Suprapubic skin (tissue), 4 donors: ENCODE measurements at regions not wholly inside any gene's neighbourhood (a gene's known extent, or its start where the extent isn't known, plus 50 kb on each side); places are given as distances from the start of the nearest gene placed in this dataset.

ENCODE experiments used
- DNase-seq, 2 donors: peaks; one replicate each; pipeline ENCODE4 v3.0.0-alpha.2; 2019; ENCODE audit warnings: low spot score in 2 of 2
- H3K27ac ChIP-seq: fragments of 200-600 bp; sonication (generic); one replicate; pipeline ENCODE4 v1.5.1; 2019
- H3K27me3 ChIP-seq: fragments of 200-600 bp; sonication (generic); one replicate; pipeline ENCODE4 v1.5.1; 2019
- H3K36me3 ChIP-seq: fragments of 200-600 bp; sonication (generic); one replicate; pipeline ENCODE4 v1.5.1; 2019
- H3K4me1 ChIP-seq: fragments of 200-600 bp; sonication (generic); one replicate; pipeline ENCODE4 v1.5.1; 2019
- H3K4me3 ChIP-seq: fragments of 200-600 bp; sonication (generic); one replicate; pipeline ENCODE4 v1.5.1; 2019; ENCODE audit warnings: mild to moderate bottlenecking
- H3K9me3 ChIP-seq: fragments of 200-600 bp; sonication (generic); one replicate; pipeline ENCODE4 v1.5.1; 2019
- CTCF ChIP-seq, 2 donors: fragments of 200-600 bp in 1 of 2; fragments of 450-650 bp in 1 of 2; sonication (generic) in 1 of 2; IDR thresholded peaks; one replicate each; pipeline ENCODE4 v1.5.1; 2016 to 2019; ENCODE audit warnings: antibody characterized with exemption in 2 of 2, mild to moderate bottlenecking in 1 of 2, moderate library complexity in 1 of 2
- EP300 ChIP-seq: sonication (generic); formaldehyde crosslinking; IDR thresholded peaks from one replicate; pipeline ENCODE4 v1.6.1; 2017; ENCODE audit warnings: antibody characterized with exemption
- POLR2A ChIP-seq, 2 donors: fragments of 450-650 bp; IDR thresholded peaks; one replicate each; pipeline ENCODE4 v1.6.1; 2017; ENCODE audit warnings: antibody characterized with exemption in 2 of 2, mild to moderate bottlenecking in 2 of 2, moderate library complexity in 2 of 2
- POLR2AphosphoS5 ChIP-seq, 3 donors: sonication (generic); formaldehyde crosslinking; IDR thresholded peaks; one replicate each; pipeline ENCODE4 v1.6.1; 2017; ENCODE audit warnings: antibody characterized with exemption in 3 of 3
- WGBS: methylation state at CpG from one replicate; pipeline ENCODE4 v1.1.5; 2018; 5-methylcytosine and 5-hydroxymethylcytosine counted together

DNA sequence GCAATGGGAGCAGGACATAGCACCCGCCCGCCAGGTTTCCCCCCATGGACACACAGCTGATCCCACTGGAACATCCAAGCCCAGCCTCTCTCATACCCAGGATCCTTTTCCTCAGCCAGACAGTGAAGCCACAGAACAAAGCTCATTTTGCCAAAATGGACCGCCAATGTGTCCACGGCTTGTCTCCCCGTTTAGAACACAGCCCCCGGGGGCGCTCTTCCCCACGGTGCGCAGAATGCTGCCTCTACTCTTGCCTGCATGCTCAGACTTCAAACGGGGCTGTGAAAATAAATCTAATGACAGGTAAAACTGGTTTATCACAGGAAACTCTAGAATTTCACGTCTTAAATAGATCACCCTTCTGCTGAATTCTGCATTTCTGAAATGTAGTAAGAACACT lies 548.5 kb upstream of the ID2 start:
- no peak for TF ChIP-seq EP300
- Histone ChIP-seq H3K27me3 (peaks cover 6% of the 10 kb centered on the region), H3K27ac (no peak overlapping the region), H3K4me3 (no peak overlapping the region), H3K9me3 (no peaks in the 10 kb centered on the region), H3K4me1 (peaks cover 8% of the 10 kb centered on the region), H3K36me3 (no peaks in the 10 kb centered on the region)
- 58% methylated on average over 11 of the region's 11 CpGs for WGBS
- DNase-seq = no peak

DNA sequence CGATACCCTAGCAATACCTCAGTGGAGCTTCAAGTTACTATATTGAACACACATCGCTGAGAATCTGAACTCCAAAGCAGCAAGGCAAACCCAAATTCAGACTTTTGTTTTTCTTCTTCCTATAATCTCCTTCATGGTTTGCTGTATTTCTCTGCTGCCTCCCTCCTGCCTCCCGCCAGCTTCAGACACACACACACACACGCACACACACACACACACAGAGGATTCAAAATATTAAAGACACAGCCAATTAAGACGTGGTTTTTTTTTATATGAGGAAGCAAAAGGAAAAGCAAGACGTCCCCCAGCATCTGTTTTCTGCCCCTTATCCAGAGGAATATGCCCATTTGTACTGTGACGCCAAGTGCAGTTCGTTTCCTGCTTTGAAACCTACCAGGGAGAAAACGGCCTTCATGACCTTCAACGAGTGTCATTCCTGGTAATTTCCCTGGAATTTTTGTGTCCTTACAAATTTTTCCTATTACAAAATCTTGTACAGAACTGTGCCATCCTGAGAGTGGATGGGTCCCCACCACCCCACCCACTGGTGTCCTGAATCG lies 547.9 kb upstream of the ID2 start:
- H3K4me1 ChIP-seq = peaks cover 8% of the 10 kb centered on the region
- no peaks in the 10 kb centered on the region for H3K36me3 ChIP-seq
- peaks cover 6% of the 10 kb centered on the region for H3K27me3 ChIP-seq
- no peak for TF ChIP-seq CTCF (IDR thresholded peaks at IDR 0.05)
- no peak for TF ChIP-seq EP300
- TF ChIP-seq POLR2AphosphoS5 (IDR thresholded peaks at IDR 0.05) = no peak
- TF ChIP-seq POLR2A (IDR thresholded peaks at IDR 0.05) = no peak
- DNase-seq = no peak
- no peak overlapping the region for H3K4me3 ChIP-seq
- 66% methylated on average over 11 of the region's 11 CpGs for WGBS
- no peaks in the 10 kb centered on the region for H3K9me3 ChIP-seq
- H3K27ac ChIP-seq = no peak overlapping the region

DNA sequence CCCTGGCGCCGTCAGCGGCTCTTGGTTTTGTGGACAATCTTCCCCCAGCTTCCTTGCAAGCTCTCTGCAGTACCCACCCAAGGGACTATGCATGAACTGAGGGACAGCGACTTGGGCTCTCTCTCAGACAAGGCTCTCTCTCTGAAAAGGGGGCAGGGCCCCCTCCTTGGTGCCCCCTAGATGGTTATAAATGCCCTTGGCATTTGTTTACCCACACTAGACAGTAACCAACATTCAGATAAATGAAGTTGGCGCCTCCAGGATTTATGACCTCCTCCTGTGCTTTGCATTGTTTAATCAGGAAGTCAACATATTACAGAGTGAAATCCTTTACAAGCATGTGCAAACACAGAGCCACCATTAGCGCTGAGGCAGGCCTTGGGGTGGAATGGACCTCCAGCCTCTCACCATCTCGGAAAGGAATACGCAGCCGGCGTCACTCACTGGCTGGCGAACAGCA lies 547.4 kb upstream of the ID2 start:
- peaks cover 6% of the 10 kb centered on the region for H3K27me3 ChIP-seq
- no peak for DNase-seq
- H3K4me3 ChIP-seq = no peak overlapping the region
- H3K4me1 ChIP-seq = peaks cover 8% of the 10 kb centered on the region
- 88% methylated on average over 11 of the region's 11 CpGs for WGBS
- no peak for TF ChIP-seq CTCF (IDR thresholded peaks at IDR 0.05)
- TF ChIP-seq POLR2AphosphoS5 (IDR thresholded peaks at IDR 0.05) = no peak
- TF ChIP-seq EP300 = no peak
- no peak for TF ChIP-seq POLR2A (IDR thresholded peaks at IDR 0.05)
- H3K36me3 ChIP-seq = no peaks in the 10 kb centered on the region
- no peak overlapping the region for H3K27ac ChIP-seq
- H3K9me3 ChIP-seq = no peaks in the 10 kb centered on the region

DNA sequence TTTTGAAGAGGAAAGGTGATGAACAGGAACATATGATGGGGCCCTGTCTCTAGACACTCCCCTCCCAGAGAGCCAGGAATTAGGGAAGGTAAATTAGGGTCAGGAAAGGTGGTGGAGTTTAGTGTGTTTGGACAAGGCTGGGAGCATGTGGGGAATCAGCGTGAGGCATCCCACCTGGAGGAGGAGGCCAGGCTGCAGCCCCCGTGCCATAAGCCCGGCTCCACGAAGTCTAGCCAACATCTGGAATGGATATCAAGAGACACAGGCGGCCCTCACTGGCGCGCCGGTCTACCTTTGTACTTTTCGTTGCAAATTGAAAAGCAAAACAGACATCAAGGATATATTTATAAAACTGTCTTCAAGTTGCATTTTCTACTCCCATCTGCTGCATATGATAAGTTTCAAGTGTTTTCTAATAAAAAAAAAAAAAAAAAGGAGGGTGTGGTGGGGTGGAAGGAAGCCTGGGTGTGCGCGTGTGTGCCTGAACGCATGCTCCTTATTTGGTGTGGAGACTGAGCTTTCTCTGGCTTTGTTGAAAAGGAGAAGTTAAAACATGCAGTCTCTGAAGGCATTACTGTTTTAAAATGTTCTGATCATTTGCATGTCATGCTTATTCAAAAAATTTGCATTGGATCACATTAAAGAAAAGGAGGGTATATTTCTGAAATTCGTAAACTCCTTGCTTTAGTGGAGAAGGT lies 546.7 kb upstream of the ID2 start:
- Histone ChIP-seq H3K4me3 (no peak overlapping the region), H3K36me3 (no peaks in the 10 kb centered on the region), H3K27ac (no peak overlapping the region), H3K4me1 (peaks cover 8% of the 10 kb centered on the region), H3K27me3 (peaks cover 6% of the 10 kb centered on the region), H3K9me3 (no peaks in the 10 kb centered on the region)
- WGBS = 48% methylated on average over 13 of the region's 13 CpGs
- no peak for DNase-seq
- TF ChIP-seq EP300 (no peak), CTCF (IDR thresholded peaks at IDR 0.05) (no peak), POLR2AphosphoS5 (IDR thresholded peaks at IDR 0.05) (no peak), POLR2A (IDR thresholded peaks at IDR 0.05) (no peak)

DNA sequence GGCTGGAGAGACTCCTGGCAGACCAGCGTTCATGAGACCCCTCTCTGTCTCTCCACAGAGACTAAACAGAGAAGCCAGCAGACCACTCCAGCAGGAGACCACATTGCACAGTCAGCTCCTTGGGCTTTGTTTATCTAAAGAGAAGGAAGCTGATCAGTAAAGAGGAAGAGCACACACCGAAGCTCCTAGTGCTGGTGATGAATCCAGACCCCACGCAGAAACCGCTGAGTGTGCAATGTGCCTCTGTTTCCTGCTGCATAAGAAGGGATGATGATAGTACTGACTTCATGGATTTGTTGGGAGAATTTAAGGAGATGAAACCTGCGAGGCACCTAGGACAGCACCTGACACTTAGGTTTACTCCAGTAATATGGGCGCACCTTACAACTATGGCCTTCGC lies 544.1 kb upstream of the ID2 start:
- DNase-seq = no peak
- H3K36me3 ChIP-seq = no peaks in the 10 kb centered on the region
- H3K27me3 ChIP-seq = peaks cover 6% of the 10 kb centered on the region
- TF ChIP-seq EP300 = no peak
- TF ChIP-seq POLR2AphosphoS5 (IDR thresholded peaks at IDR 0.05) = no peak
- no peak for TF ChIP-seq POLR2A (IDR thresholded peaks at IDR 0.05)
- TF ChIP-seq CTCF (IDR thresholded peaks at IDR 0.05) = no peak
- no peak overlapping the region for H3K4me3 ChIP-seq
- 87% methylated on average over 7 of the region's 7 CpGs for WGBS
- H3K9me3 ChIP-seq = no peaks in the 10 kb centered on the region
- H3K4me1 ChIP-seq = peaks cover 4% of the 10 kb centered on the region
- H3K27ac ChIP-seq = no peak overlapping the region
